Upper lobe of left lung (tissue), 4 donors: ENCODE measurements at regions not wholly inside any gene's neighbourhood (a gene's known extent, or its start where the extent isn't known, plus 50 kb on each side); places are given as distances from the start of the nearest gene placed in this dataset.

Source experiments
- EP300 ChIP-seq, 4 donors: sonication (generic); formaldehyde crosslinking; IDR thresholded peaks; one replicate each; pipeline ENCODE4 v1.5.1; 2017; ENCODE audit warnings: antibody characterized with exemption in 4 of 4, control low read depth in 2 of 4
- POLR2A ChIP-seq, 4 donors: fragments of 450-650 bp; IDR thresholded peaks; one replicate each; pipeline ENCODE4 v1.5.1; 2016 to 2017; ENCODE audit warnings: antibody characterized with exemption in 4 of 4, mild to moderate bottlenecking in 2 of 4
- POLR2AphosphoS5 ChIP-seq, 2 donors: sonication (generic); formaldehyde crosslinking; IDR thresholded peaks; one replicate each; pipeline ENCODE4 v1.5.1; 2017; ENCODE audit warnings: antibody characterized with exemption in 2 of 2
- TF ChIP-seq, protein P1 (sequence below), 6 experiments: fragments of 450-650 bp in 4 of 6; fragments of 200-600 bp in 2 of 6; sonication (generic) in 2 of 6; IDR thresholded peaks; one replicate each; pipeline ENCODE4 v1.5.1; 2016 to 2019; ENCODE audit warnings: antibody characterized with exemption in 6 of 6

DNA sequence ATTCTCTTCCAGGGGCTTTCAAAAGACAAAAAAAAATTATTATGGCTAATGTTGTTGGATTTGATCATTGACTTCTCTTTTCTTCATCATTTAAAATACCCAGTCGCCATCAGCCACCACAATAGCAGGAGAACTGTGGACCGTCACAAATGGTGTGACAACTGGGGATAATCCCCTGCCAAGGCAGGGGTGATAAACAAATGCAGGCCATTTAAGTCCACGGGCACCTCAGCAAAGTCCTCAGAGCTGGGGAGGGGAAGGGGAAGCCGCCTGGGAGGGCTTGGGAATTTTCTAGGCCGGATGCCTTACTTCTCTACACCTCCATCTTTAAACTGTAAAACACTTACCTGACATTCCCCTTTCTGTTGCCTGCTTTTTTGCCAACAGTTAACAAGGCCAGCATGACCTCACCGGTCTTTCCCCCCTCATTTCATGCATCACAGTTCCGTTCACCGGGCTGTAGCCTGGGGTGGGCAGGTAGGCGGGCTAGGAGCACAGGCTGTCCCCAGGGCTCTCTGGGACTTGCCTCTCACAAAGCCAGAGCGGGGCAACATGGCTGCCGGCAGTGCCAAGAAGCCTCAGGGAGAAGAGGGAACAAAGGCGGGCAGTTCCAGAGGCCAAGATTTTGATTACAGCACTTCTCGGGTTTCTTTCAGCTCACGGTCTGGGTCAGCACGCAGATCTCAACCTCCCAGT, 820.4 kb downstream of the BCL11A start:
- TF ChIP-seq, protein P1, sequence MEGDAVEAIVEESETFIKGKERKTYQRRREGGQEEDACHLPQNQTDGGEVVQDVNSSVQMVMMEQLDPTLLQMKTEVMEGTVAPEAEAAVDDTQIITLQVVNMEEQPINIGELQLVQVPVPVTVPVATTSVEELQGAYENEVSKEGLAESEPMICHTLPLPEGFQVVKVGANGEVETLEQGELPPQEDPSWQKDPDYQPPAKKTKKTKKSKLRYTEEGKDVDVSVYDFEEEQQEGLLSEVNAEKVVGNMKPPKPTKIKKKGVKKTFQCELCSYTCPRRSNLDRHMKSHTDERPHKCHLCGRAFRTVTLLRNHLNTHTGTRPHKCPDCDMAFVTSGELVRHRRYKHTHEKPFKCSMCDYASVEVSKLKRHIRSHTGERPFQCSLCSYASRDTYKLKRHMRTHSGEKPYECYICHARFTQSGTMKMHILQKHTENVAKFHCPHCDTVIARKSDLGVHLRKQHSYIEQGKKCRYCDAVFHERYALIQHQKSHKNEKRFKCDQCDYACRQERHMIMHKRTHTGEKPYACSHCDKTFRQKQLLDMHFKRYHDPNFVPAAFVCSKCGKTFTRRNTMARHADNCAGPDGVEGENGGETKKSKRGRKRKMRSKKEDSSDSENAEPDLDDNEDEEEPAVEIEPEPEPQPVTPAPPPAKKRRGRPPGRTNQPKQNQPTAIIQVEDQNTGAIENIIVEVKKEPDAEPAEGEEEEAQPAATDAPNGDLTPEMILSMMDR (IDR thresholded peaks at IDR 0.05) = no peak
- TF ChIP-seq POLR2AphosphoS5 (IDR thresholded peaks at IDR 0.05) (no peak), EP300 (IDR thresholded peaks at IDR 0.05) (no peak), POLR2A (IDR thresholded peaks at IDR 0.05) (no peak)
